ENCODE measurements at regions not wholly inside any gene's neighbourhood (a gene's known extent, or its start where the extent isn't known, plus 50 kb on each side); places are given as distances from the start of the nearest gene placed in this dataset.

GRCh38 chr3:21979706-21980105 is 228.7 kb upstream of the ZNF385D start:
- Histone ChIP-seq H3K23me2 (ENCODE audit: low read depth, low read length) (no peaks in the 10 kb centered on the region), H2BK20ac (ENCODE audit: low read length) (no peak overlapping the region), H3K79me2 (ENCODE audit: control insufficient read depth in 1 of 2, insufficient read depth in 2 of 2, low read length in 2 of 2) (no peaks in the 10 kb centered on the region), H3K27me3 (replicated peaks in 1 of 4; ENCODE audit: control insufficient read depth in 3 of 4, extremely low read depth in 1 of 4, insufficient read depth in 3 of 4, low read length in 3 of 4) (peaks cover 0 to 1% (median 0%) of the 10 kb centered on the region in 4 experiments; a peak in 1 of 7 replicates), H2BK120ac (replicated peaks; ENCODE audit: low read depth, low read length) (no peak overlapping the region), H4K20me1 (replicated peaks in 1 of 2; ENCODE audit: control insufficient read depth in 1 of 2, insufficient read depth in 2 of 2, low read length in 2 of 2) (no peaks in the 10 kb centered on the region), H3K36me3 (ENCODE audit: control insufficient read depth in 2 of 4, insufficient read depth in 4 of 4, low read length in 3 of 4) (no peaks in the 10 kb centered on the region), H2BK5ac (ENCODE audit: low read depth, low read length) (no peak overlapping the region), H2AFZ (ENCODE audit: low read length) (no peak overlapping the region), H3K9ac (replicated peaks in 1 of 4; ENCODE audit: extremely low read depth in 1 of 4, low read depth in 3 of 4, low read length in 3 of 4) (no peak overlapping the region), H2BK12ac (ENCODE audit: low read depth, low read length) (no peak overlapping the region), H4K91ac (replicated peaks; ENCODE audit: insufficient read length, low read length) (no peak overlapping the region), H3K4ac (replicated peaks; ENCODE audit: insufficient read length, low read depth, low read length) (no peak overlapping the region), H3K23ac (ENCODE audit: insufficient read length) (no peak overlapping the region), H3K18ac (ENCODE audit: extremely low read depth, low read length) (no peak overlapping the region), H3K4me2 (ENCODE audit: insufficient read depth in 1 of 2, low read depth in 2 of 2, low read length in 2 of 2) (no peak overlapping the region), H3K4me1 (replicated peaks in 1 of 4; ENCODE audit: control insufficient read depth in 3 of 4, insufficient read depth in 4 of 4, low read length in 3 of 4) (no peaks in the 10 kb centered on the region), H2BK15ac (ENCODE audit: low read length) (no peak overlapping the region), H3K9me3 (ENCODE audit: insufficient read depth in 2 of 2, low read depth in 1 of 2, low read length in 1 of 2) (no peaks in the 10 kb centered on the region), H3K4me3 (ENCODE audit: extremely low read depth in 1 of 4, insufficient read depth in 2 of 4, low read depth in 3 of 4, low read length in 4 of 4) (no peak overlapping the region), H4K5ac (ENCODE audit: insufficient read length, low read depth, low read length) (no peak overlapping the region), H4K8ac (ENCODE audit: extremely low read depth, insufficient read depth, low read length) (no peak overlapping the region), H3K56ac (replicated peaks; ENCODE audit: insufficient read length, low read depth, low read length) (no peak overlapping the region), H3K27ac (ENCODE audit: low read depth, low read length) (no peak overlapping the region), H3K79me1 (ENCODE audit: low read depth, low read length) (no peaks in the 10 kb centered on the region), H2AK5ac (ENCODE audit: low read depth, low read length) (no peak overlapping the region), H3K14ac (ENCODE audit: insufficient read length) (no peak overlapping the region)
- no peak for DNase-seq (ENCODE audit: low read depth in 1 of 2, low spot score in 2 of 2)
- CTCF ChIA-PET (ENCODE audit: partially characterized antibody), result interaction anchor here (1.0 kb wide), 1 partner anchor 11 kb away, joined by 3 read pairs; no protein-coding TSS in a partner anchor
- POLR2A ChIA-PET (ENCODE audit: partially characterized antibody), result no interaction called here
- WGBS, 2 experiments (ENCODE audit: extremely low coverage in 1 of 2, insufficient coverage in 1 of 2, insufficient read length in 1 of 2, insufficient replicate concordance in 2 of 2, low coverage in 1 of 2, low lambda C conversion rate in 2 of 2, missing lambda C conversion rate in 1 of 2), result 92% methylated on average over 1 of the region's 1 CpG; no CpG with 5 or more reads in 1 of the 2 experiments
- no peak for FAIRE-seq
- no peak for TF ChIP-seq SIRT6 (IDR thresholded peaks at IDR 0.05; ENCODE audit: low read length)
- no peak for TF ChIP-seq RBBP5 (IDR thresholded peaks at IDR 0.05; ENCODE audit: borderline replicate concordance, low read depth, low read length)
- TF ChIP-seq TAF1 (IDR thresholded peaks at IDR 0.05; ENCODE audit: low read depth, low read length), result no peak
- TF ChIP-seq JUND (IDR thresholded peaks at IDR 0.05; ENCODE audit: low read length), result no peak
- TF ChIP-seq GABPA (IDR thresholded peaks at IDR 0.05; ENCODE audit: borderline replicate concordance, insufficient read depth, low read length), result no peak
- TF ChIP-seq CBX8 (IDR thresholded peaks at IDR 0.05; ENCODE audit: borderline replicate concordance, low read depth, low read length), result no peak
- TF ChIP-seq PHF8 (conservative IDR thresholded peaks at IDR 0.05; ENCODE audit: low read depth, low read length), result no peak

Data from H1 (cell line).